HG02588 (cell line): ENCODE measurements at regions not wholly inside any gene's neighbourhood (a gene's known extent, or its start where the extent isn't known, plus 50 kb on each side); places are given as distances from the start of the nearest gene placed in this dataset.

ENCODE experiments used
- ATAC-seq: cut with Tn5 transposase; IDR thresholded peaks from one replicate; pipeline ENCODE4 v1.9.1; 2021; ENCODE audit warnings: mild to moderate bottlenecking, moderate library complexity; ENCODE audit not compliant: unreplicated experiment

DNA sequence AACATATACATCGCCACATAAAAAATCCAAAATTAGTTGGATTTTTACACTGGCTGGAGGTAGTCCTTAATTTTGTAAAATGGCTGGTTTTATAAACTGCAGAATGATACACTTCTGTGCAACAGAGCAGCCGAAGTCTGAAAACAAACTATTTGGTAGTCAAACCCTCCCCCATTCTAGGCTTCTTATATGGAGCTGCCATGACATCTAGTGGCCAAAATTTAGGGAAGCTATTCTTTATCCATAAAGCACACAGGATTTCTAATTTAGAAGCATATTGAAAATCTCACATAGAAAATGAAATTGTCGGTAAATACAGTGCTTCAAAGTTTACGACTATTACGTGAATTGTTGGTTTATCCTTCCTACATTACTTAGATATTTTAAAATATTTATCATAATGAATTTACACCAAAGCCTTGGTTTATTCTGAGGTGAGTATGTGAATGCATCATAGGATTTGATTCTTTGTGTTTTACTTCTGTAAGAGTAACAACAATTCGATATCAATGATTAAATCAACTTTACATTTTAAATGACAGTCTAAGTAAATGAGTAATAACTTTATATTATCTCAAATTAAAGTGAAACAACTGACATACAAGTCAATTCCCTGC, 113.4 kb upstream of the FAM241A start:
- ATAC-seq: peak; percentile 72

DNA sequence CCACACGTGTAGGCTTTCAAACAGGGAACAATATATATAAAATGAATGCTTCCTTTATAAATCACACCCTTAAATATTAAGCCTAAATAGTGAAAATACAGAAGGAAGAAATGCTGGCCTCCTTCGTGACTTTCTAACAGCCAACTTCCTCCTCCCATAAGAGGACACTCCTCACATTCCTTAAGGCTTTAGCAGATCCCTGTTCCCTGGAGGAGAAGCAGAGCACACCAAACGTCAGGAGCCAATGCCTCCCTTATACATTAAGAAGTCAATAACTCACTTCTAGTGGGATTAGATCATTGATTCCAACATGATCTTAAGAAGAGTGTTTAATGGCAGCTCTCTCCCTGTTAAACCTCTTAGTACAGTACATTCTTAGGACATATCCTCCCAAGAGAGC, 108.4 kb upstream of the FAM241A start:
- no peak for ATAC-seq

DNA sequence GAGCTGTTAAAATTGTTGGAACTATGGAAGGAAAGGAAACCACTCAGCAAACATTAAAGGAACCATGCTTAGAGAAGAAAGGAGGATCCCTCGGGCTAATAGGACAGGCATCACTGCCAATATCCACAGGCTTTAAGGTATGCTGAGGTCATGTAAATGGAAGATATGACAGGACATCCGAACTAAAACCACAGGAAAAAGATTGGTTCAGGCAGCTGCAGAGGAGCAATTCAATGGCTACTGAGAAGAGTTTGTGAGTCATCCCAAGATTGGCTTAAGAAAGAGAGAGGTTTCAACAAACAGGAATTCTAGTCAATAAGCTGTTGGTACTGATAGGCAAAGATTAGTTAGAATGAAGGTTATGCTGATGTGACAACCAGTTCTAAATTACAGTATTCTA, 106.4 kb upstream of the FAM241A start:
- ATAC-seq: no peak

DNA sequence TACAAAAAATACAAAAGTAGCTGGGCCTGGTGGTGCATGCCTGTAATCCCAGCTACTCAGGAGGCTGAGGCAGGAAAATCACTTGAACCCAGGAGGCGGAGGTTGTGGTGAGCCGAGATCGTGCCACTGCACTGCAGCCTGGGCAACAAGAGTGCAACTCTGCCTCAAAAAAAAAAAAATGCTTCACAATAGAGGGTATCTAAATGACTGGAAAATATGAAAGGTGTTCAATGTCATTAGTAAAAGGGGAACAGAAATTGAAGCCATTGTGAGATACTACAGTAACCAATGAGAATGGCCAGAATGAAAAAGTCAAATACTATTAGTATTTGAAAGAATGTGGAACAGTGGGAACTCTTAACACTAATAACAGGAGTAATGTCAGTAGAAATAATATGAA, 96.1 kb upstream of the FAM241A start:
- peak; percentile 74 for ATAC-seq

DNA sequence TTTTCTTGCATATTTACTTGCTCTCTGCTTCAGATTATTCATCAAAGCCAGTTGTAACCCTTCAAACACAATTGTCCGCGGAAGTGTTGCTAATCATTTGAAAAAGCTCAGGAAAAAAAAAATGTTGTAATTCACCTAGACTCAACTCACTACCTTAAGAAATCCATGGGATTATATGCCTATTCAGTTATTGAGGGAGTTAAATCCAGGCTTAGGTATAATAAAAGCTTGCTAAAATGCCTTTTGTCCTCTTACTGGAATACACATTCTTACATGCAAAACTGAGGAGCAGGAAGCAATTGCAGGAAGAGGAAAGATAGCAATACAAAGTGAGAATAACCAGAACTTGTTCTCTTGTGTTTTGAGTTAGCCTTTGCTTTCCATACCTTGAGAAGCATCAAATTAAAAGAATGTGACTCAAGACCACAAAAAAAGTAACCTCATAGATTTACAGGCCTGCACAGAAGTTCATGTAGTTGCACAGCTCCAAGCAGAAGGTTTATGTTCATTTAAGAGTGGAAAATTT, 91.4 kb upstream of the FAM241A start:
- ATAC-seq: no peak

DNA sequence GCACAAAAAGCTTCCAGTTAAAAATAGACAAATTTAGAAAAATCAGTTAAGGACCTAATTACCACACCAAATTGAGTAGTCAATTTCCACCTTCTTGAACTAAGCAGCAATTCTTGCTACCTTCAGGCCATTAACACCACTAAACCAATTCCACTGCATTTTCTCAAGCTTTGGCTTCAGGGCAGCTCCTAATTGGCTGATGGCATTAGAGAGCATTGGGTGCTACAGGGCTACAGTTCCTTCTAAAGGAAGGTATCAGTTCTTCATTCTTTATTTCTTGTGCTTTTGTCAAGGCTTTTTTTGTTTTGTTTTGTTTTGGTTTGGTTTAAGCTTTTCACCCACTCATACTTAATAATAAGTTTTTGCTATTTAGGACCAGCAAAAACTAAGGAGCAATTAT, 90.2 kb upstream of the FAM241A start:
- ATAC-seq: peak; percentile 47

DNA sequence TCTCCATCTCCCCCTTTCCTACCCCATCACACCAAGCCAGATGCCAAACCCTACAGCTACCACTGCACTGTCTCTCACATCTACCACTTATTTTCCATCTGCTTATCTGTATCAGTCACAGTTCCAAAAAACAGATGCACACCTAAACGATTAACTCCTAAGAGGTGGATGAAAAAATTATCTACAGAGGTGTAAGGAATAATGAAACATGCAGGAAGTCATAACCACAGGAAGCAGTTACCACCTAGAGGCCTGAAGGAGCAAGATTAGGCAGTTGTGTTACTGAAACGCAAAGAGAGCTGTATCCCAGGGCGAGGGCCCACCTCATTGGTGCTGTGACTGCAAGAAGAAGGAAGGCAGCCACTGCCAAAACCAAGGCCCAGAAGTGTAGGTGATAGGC, 87.8 kb upstream of the FAM241A start:
- ATAC-seq: no peak

DNA sequence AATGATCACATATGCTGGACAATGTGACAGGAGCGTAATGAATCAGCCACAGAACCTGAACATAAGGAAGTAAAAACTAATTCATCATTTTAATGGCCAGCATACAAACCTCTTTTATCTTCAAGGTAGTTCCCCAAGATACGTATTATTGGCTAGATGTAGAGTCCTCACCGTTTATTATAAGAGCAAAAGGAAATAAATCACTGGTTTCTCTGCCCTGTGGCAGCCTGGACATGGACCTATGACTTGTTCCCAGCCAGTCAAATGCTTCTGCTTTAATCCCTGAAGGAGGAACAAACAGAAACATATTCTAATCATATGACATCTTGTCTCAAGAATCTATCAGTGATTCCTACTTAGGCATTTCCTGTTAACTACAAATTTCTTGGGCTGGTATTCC, 86.8 kb upstream of the FAM241A start:
- ATAC-seq: no peak

DNA sequence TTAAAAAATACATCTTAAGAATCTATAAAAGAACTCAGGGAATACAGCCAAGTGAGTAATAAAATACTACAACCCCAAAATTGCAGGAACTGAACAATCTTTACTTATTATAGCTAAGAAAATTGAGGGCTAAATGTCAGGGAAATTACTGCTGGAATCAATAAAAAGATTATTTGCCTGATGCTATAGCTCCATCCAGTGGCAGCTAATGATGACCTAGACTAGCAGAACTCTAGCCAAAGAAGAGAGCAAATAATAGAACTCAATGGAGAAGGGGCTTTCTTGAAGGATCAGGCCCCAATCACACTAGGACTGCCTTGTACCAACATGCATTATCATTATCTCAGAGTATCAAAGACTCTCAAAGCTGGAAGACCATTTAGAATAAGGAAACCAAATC, 85.0 kb upstream of the FAM241A start:
- ATAC-seq: no peak

DNA sequence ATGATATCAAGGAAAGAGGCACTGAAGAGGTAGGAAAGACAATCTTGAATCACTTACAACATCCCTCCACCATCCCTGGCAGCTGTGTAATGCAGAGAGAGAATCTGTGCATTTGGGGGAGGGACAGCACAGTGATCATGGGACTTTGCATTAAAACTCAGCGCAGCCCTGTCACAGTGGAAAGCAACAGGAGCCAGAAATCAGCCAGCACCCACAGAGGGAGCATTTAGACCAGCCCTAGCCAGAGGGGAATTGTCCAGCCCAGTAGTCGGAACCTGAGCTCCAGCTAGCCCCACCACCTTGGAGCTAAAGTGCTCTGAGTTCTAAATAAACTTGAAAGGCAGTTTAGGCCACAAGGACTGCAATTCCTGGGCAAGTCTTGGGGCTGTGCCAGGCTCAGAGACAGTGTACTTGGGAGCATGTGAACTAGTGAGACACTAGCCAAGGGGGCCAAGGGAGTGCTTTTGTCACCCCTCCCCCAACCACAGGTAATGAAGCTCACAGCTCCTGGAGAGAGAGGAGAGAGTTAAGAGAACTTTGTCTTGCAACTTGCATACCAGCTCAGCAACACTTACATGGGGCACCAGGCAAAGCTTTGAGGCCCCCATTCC, 83.9 kb upstream of the FAM241A start:
- no peak for ATAC-seq

DNA sequence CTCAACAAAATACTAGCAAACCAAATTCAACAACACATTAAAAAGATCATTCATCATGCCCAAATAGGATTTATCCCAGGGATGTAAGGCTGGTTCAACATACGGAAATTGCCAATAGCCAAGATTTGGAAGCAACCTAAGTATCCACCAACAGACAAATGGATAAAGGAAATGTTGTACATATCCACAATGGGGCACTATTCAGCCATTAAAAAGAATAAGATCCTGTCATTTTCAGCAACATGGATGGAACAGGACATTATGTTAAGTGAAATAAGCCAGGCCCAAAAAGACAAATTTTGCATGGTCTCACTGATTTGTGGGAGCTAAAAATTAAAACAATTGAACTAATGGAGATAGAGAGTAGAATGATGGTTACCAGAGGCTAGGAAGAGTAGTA, 82.0 kb upstream of the FAM241A start:
- ATAC-seq: no peak

DNA sequence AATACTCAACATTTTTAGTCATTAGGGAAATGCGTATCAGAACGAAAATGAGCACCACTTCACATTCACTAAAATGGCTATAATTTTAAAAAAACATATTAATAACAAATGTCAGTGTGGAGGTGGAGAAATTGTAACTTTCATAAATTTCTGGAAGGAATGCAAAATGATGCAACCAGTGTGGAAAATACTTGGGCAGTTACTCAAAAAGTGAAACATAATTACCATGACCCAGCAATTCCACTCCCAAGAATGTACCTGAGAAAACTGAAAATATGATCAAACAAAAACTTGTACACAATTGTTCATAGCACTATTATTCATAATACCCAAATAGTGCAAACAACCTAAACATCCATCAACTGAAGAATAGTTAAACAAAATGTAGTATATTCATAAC, 76.1 kb upstream of the FAM241A start:
- ATAC-seq: no peak

DNA sequence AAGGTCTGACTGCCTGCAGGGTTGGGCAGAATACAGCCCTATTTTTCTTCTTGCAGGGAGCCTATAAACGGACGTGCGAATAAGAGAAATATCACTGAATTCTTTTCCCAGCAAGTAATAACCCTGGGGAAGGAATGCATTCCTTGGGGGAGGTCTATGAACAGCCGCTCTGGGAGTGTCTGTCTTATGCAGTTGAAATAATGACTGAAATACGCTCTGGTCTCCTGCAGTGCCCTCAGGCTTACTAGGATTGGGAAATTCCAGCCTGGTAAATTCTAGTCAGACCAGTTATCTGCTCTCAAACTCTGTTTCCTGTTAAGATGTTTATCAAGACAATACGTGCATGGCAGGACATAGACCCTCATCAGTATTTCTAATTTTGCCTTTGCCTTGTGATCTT, 72.1 kb upstream of the FAM241A start:
- no peak for ATAC-seq

DNA sequence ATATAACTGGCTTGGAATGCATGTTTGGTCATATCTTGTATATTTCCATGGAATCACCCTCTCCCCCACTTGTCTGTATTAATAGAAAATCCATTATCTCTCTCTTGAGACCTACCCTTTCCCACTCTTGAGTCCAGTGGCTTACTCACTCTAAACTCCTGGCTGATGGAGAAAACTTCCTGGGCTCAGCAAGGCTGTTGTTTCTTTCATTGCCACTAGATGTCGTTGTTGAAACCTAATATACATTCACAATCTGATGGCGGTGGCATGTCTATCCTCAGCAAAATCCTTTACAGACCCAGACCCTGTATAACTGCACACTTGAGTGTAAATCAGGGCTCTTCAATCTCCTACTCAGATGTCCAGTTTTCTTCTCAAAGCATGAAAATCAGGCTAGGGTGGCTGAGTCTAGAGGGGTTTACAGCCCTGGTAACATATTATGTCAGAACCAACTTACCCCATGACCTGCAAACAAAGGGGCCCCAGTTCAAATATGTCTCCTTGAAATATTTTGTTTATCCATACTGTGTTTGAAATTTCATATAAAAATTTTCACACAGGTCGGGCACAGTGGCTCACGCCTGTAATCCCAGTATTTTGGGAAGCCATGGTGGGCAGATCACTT, 70.0 kb upstream of the FAM241A start:
- ATAC-seq: peak; percentile 84

DNA sequence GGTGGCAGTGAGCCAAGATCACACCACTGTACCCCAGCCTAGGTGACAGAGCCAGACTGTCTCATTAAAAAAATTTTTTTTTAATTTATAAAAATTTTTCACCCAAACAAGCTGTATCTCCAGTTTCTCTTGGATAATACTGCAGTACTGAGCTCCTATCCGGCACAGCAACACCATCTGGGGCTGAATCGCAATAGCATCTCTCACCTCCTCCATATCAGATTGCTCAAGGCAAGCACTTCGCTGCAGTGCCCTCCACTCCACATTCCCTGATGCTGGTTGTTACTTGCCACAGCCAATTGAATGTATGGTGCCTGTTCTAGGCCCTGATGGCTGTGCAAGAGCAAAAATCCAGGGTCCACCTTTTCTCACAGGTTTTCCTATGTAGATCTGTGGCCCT, 69.3 kb upstream of the FAM241A start:
- ATAC-seq: no peak

DNA sequence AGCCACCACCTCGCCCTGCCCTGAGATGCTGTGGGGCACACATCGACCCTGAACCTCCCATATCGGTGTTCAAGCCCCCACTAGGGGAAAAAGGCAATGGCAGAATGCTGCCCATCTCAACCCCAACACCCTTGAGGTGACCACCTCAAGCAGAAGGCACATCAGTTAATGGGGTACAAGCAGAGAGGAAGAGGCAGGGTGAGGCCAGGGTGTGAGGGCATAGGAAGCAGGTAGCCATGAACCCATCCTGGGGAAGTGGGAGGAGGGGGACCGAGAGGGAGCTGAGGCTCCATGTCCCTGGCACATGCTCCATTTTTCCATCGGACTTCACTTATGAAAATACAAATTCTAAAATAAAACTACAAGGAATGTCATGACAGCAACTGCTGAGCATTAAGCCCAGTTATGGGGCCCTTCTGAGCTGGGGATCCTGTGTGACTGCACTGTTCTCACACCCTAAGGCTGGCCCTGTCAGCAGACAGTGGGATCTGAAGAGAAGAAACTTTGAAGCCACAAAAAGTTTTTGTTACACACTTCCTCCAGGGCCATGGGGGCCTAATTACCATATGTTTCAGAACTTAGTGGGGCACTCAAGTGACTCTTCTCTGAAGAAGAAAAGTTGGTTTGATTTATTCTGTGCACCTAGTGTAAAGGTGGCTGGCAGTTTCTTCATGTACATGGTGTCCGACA, 68.2 kb upstream of the FAM241A start:
- peak; percentile 43 for ATAC-seq

DNA sequence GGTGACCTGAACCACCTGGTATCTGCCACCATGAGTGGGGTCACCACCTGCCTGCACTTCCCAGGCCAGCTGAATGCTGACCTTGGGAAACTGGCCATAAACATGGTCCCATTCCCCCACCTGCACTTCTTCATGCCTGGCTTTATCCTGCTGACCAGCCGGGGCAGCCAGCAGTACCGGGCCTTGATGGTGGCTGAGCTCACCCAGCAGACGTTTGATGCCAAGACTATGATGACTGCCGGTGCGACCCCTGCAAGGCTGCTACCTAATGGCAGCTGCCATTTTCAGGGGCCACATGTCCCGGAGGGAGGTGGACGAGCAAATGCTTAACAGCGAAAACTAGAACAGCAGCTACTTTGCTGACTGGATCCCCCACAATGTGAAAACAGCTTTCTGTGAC, 67.5 kb upstream of the FAM241A start:
- no peak for ATAC-seq

DNA sequence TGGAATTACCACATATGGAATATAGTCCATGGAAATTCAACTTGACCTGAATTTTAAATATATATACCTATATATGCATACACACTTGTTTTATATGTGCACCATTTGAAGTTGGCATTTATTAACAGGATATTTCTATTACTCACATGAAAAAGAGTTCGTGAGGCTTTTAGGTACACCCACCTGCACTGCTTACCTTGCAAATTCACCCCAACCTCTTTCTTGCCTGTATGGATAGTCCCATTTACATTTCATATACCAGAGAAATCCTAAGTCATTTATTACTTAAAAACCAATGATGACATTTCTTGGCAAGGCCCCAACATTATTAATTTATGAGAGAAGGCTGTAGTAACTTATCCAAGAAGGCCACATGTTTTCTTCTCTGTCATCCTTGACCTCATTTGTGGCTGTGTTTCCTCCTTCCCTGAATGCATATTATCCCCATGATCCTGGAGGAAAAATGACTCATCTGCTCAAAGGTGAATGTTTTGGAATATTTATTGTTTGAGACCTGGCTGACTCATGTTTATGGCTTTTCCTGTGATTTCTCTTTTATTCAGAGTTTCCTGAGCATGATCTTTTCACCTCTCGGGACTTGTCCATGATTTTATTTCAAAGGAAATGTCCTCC, 62.2 kb upstream of the FAM241A start:
- no peak for ATAC-seq

DNA sequence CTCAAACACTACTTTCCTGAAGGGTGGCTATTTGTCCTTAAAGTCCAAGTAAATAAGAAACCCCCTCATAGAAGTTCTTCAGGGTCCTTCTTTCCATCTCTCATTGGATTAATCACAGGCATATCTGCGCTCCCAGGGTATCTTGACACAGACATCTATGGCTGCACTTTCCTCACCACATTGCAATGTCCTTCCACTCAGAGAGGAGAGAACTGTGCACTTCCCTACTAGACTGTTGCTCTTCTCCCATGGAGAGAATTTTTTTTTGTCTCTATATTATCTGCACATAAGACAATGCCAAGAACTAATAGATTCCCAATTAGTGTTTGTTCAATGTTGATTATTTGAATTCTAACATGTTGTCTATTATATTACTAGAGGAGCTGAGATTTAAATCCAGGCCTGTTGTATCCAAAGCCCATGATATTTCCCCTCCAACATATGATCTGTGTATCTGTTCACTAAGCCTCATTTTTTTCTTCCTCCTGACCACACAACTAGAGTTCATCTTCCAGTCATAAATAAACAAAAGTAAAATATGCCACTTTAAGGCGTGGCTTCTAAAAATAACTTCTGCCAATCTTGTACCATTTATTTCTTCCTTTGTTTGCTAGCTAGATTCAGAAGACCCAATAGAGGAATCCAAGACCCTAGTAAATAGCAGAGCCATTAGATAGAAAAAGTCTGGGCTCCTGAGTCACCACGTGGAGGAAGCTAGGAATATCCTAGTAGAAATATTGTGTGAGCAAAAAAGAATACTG, 61.5 kb upstream of the FAM241A start:
- no peak for ATAC-seq

DNA sequence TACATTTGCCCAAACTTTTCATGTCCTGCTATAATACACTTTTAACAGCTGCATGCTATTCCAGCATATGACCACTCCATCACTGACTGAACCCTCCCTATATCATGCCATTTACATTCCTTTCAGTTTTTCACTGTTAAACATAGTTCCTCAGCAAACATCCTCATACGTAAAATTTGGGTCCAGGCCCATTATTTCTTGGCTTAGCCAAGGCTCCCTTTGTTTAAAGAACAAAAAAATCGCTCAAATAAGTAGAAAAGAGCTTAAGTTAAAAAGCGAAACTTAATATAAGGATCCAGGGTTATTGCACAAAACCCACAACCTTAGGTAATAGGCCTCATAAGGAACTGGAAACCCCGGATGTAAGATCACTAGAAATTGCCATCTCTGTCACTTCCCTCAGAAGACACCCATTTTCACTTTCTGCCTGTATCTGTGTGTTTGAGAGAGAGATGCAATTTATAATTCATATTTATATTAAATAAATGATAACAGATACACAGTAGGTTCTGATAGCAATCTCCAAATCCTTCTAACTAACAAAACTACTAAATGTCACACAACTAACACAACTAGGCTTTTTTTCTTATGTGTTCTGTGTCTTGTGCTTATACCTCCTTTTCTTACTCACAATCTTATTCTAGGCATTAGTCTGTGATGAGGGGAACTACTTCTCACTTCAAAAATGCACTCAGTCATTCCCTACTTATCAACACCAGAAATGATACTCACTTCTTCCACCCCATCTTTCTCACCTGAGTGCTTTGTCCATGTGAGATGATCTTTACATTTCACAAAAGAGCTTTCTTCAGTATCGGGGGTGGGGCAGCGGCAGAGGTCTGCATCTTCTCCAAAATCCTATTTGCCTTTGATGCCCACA, 59.9 kb upstream of the FAM241A start:
- no peak for ATAC-seq
